ENCODE measurements at regions not wholly inside any gene's neighbourhood (a gene's known extent, or its start where the extent isn't known, plus 50 kb on each side); places are given as distances from the start of the nearest gene placed in this dataset.

DNA sequence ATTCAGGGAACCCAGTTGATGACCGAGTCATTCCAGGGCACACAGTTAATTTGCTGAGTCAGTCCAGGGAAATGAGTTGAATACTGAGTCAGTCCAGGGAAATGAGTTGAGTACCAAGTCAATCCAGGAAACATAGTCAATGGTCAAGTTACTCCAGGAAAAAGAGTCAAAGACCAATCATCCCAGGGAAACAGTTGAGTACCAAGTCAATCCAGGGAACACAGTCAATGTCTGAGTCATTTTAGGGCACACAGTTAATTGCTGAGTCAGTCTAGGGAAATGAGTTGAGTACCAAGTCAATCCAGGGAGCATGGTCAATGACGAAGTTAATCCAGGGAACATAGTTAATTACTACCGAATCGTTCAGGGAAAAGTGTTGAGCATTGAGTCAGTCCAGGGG, 754.4 kb downstream of the NLGN4X start:
- FAIRE-seq (peak; percentile 88), DNase-seq (ENCODE audit: low read depth) (no peak)
- Mint-ChIP-seq H3K27ac (ENCODE audit: unreplicated experiment) (no peak overlapping the region), H3K9me3 (ENCODE audit: unreplicated experiment) (no peaks in the 10 kb centered on the region), H3K4me3 (ENCODE audit: unreplicated experiment) (no peak overlapping the region), H3K4me1 (ENCODE audit: low read depth, unreplicated experiment) (no peaks in the 10 kb centered on the region), H3K36me3 (ENCODE audit: low read depth, unreplicated experiment) (no peaks in the 10 kb centered on the region), H3K27me3 (ENCODE audit: low read depth, unreplicated experiment) (no peaks in the 10 kb centered on the region)
- H3K27ac ChIP-seq (ENCODE audit: low read depth, low read length), result no peak overlapping the region
- H3K4me3 ChIP-seq (ENCODE audit: insufficient read depth, low read depth, low read length), result no peak overlapping the region
- H3K27me3 ChIP-seq (ENCODE audit: insufficient read depth, low read length), result no peaks in the 10 kb centered on the region
- no peak overlapping the region for H3K4me2 ChIP-seq (ENCODE audit: low read length)
- no peak overlapping the region for H3K9ac ChIP-seq (ENCODE audit: low read length)
- no peaks in the 10 kb centered on the region for H3K9me3 ChIP-seq (ENCODE audit: insufficient read depth, low read depth, low read length)
- no peaks in the 10 kb centered on the region for H3K79me2 ChIP-seq (ENCODE audit: insufficient read depth, low read length)
- no peaks in the 10 kb centered on the region for H3K4me1 ChIP-seq (ENCODE audit: insufficient read depth, low read length)
- no peaks in the 10 kb centered on the region for H4K20me1 ChIP-seq (ENCODE audit: insufficient read depth, low read length)
- H2AFZ ChIP-seq (ENCODE audit: low read depth, low read length), result no peak overlapping the region
- H3K36me3 ChIP-seq (ENCODE audit: insufficient read depth, low read length), result no peaks in the 10 kb centered on the region
- TF ChIP-seq EZH2 (IDR thresholded peaks at IDR 0.05; ENCODE audit: insufficient read depth, low read length), result no peak
- TF ChIP-seq, protein P1, sequence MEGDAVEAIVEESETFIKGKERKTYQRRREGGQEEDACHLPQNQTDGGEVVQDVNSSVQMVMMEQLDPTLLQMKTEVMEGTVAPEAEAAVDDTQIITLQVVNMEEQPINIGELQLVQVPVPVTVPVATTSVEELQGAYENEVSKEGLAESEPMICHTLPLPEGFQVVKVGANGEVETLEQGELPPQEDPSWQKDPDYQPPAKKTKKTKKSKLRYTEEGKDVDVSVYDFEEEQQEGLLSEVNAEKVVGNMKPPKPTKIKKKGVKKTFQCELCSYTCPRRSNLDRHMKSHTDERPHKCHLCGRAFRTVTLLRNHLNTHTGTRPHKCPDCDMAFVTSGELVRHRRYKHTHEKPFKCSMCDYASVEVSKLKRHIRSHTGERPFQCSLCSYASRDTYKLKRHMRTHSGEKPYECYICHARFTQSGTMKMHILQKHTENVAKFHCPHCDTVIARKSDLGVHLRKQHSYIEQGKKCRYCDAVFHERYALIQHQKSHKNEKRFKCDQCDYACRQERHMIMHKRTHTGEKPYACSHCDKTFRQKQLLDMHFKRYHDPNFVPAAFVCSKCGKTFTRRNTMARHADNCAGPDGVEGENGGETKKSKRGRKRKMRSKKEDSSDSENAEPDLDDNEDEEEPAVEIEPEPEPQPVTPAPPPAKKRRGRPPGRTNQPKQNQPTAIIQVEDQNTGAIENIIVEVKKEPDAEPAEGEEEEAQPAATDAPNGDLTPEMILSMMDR (IDR thresholded peaks at IDR 0.05; ENCODE audit: insufficient read depth, low read depth, low read length), result no peak

DNA sequence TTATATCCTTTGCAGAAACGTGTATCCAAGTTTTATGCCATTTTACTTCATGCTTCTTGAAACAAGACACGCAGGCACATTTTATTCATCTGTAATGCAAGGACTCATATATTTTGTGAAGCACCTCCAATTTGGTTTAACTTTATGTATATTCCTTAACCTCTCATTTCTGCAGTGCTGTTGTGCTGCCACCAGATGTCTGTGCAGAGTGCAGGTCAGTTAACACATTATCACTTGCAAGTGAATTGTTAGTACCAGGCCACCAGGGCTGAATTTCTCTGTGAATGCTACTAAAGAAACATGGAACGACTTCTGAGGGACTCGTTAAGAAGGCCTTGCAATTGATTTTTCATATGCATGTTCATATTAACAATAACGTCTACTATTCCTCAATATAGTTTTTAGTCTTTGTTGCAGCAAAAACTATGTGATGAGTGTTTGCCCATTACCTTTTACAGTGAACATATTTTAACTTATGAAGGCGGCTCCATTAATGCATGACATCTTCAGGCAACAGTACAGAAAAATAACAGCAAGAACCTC, 770.3 kb downstream of the NLGN4X start:
- Histone ChIP-seq H3K27me3 (ENCODE audit: insufficient read depth, low read length) (no peaks in the 10 kb centered on the region), H3K4me3 (ENCODE audit: insufficient read depth, low read depth, low read length) (no peak overlapping the region), H3K4me1 (ENCODE audit: insufficient read depth, low read length) (no peaks in the 10 kb centered on the region), H3K9ac (ENCODE audit: low read length) (no peak overlapping the region), H3K9me3 (ENCODE audit: insufficient read depth, low read depth, low read length) (no peaks in the 10 kb centered on the region), H3K79me2 (ENCODE audit: insufficient read depth, low read length) (no peaks in the 10 kb centered on the region), H3K27ac (ENCODE audit: low read depth, low read length) (no peak overlapping the region), H3K36me3 (ENCODE audit: insufficient read depth, low read length) (no peaks in the 10 kb centered on the region), H3K4me2 (ENCODE audit: low read length) (no peak overlapping the region), H2AFZ (ENCODE audit: low read depth, low read length) (no peak overlapping the region), H4K20me1 (ENCODE audit: insufficient read depth, low read length) (no peaks in the 10 kb centered on the region)
- Mint-ChIP-seq H3K4me1 (ENCODE audit: low read depth, unreplicated experiment) (no peaks in the 10 kb centered on the region), H3K36me3 (ENCODE audit: low read depth, unreplicated experiment) (no peaks in the 10 kb centered on the region), H3K27me3 (ENCODE audit: low read depth, unreplicated experiment) (no peaks in the 10 kb centered on the region), H3K9me3 (ENCODE audit: unreplicated experiment) (no peaks in the 10 kb centered on the region), H3K27ac (ENCODE audit: unreplicated experiment) (no peak overlapping the region), H3K4me3 (ENCODE audit: unreplicated experiment) (no peak overlapping the region)
- TF ChIP-seq, protein P1 (IDR thresholded peaks at IDR 0.05; ENCODE audit: insufficient read depth, low read depth, low read length), result peak; percentile 12
- TF ChIP-seq EZH2 (IDR thresholded peaks at IDR 0.05; ENCODE audit: insufficient read depth, low read length), result no peak
- no peak for DNase-seq (ENCODE audit: low read depth)
- peak; percentile 41 for FAIRE-seq

DNA sequence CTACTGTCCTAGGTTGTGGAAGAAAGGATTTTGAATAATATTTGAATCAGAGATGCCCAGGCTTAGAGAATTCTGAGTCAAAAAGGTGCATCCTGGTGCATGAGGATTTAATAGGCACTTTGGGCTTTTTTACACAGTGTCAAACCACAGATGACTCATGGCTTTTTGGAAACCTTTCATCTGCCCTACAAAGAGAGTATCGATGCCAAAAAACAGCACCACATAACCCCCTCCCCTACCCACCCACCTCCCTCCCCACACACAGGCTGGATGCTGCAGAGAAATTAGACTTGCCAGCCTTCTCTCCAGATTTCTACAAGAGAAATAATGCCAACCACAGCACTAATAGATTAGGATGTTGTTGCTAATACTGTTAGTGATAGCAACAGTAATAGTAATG, 779.3 kb downstream of the NLGN4X start:
- FAIRE-seq (no peak), DNase-seq (ENCODE audit: low read depth) (no peak)
- Mint-ChIP-seq H3K4me1 (ENCODE audit: low read depth, unreplicated experiment) (no peaks in the 10 kb centered on the region), H3K27me3 (ENCODE audit: low read depth, unreplicated experiment) (no peaks in the 10 kb centered on the region), H3K27ac (ENCODE audit: unreplicated experiment) (no peak overlapping the region), H3K9me3 (ENCODE audit: unreplicated experiment) (no peaks in the 10 kb centered on the region), H3K4me3 (ENCODE audit: unreplicated experiment) (no peak overlapping the region), H3K36me3 (ENCODE audit: low read depth, unreplicated experiment) (no peaks in the 10 kb centered on the region)
- no peaks in the 10 kb centered on the region for H4K20me1 ChIP-seq (ENCODE audit: insufficient read depth, low read length)
- H3K27ac ChIP-seq (ENCODE audit: low read depth, low read length), result no peak overlapping the region
- H3K27me3 ChIP-seq (ENCODE audit: insufficient read depth, low read length), result no peaks in the 10 kb centered on the region
- H3K79me2 ChIP-seq (ENCODE audit: insufficient read depth, low read length), result no peaks in the 10 kb centered on the region
- no peaks in the 10 kb centered on the region for H3K9me3 ChIP-seq (ENCODE audit: insufficient read depth, low read depth, low read length)
- no peak overlapping the region for H3K4me2 ChIP-seq (ENCODE audit: low read length)
- no peak overlapping the region for H3K4me3 ChIP-seq (ENCODE audit: insufficient read depth, low read depth, low read length)
- no peaks in the 10 kb centered on the region for H3K4me1 ChIP-seq (ENCODE audit: insufficient read depth, low read length)
- H2AFZ ChIP-seq (ENCODE audit: low read depth, low read length), result no peak overlapping the region
- no peak overlapping the region for H3K9ac ChIP-seq (ENCODE audit: low read length)
- TF ChIP-seq, protein P1 (IDR thresholded peaks at IDR 0.05; ENCODE audit: insufficient read depth, low read depth, low read length), result no peak
- TF ChIP-seq EZH2 (IDR thresholded peaks at IDR 0.05; ENCODE audit: insufficient read depth, low read length), result no peak
- no peaks in the 10 kb centered on the region for H3K36me3 ChIP-seq (ENCODE audit: insufficient read depth, low read length)

Data from astrocyte (in vitro differentiated cells and primary cell).